Caco-2 (cell line): ENCODE measurements at regions not wholly inside any gene's neighbourhood (a gene's known extent, or its start where the extent isn't known, plus 50 kb on each side); places are given as distances from the start of the nearest gene placed in this dataset.

Experiments
- BruUV-seq: library from RNA; stranded (reverse); fragments of 400-500 nt; replicated peaks from 2 replicates; lab custom pipeline; 2021; lab: Mats Ljungman, UMichigan
- CTCF ChIA-PET: fragments of 300-600 bp; sonication (Branson Sonifier 250); formaldehyde crosslinking; loops from one replicate; lab custom pipeline; 2022; ENCODE audit warnings: antibody characterized with exemption; lab: Charles Lee
- POLR2A ChIA-PET: fragments of 300-600 bp; sonication (Branson Sonifier 250); formaldehyde crosslinking; loops from one replicate; lab custom pipeline; 2022; ENCODE audit warnings: antibody characterized with exemption; lab: Charles Lee
- DNase-seq, 2 experiments: peaks; one replicate each; pipeline versions ENCODE4 v3.0.0 to v3.0.0-alpha.2; 2020 to 2022
- H3K27me3 ChIP-seq: replicated peaks from 2 replicates; pipeline ENCODE4 v1.6.0; 2011; ENCODE audit warnings: low read length; ENCODE audit not compliant: control insufficient read depth, insufficient read depth
- H3K36me3 ChIP-seq: 2 replicates; pipeline ENCODE4 v1.5.1; 2011; ENCODE audit warnings: low read length; ENCODE audit not compliant: control insufficient read depth, insufficient read depth
- H3K4me1 ChIP-seq: fragments of 250-450 bp; sonication (Bioruptor Pico); 2 replicates; pipeline ENCODE4 v1.5.1; 2020; ENCODE audit warnings: mild to moderate bottlenecking
- H3K4me3 ChIP-seq: 2 replicates; pipeline ENCODE4 v1.5.1; 2011; ENCODE audit warnings: low read depth, mild to moderate bottlenecking, control low read depth, low read length
- H3K9me3 ChIP-seq: fragments of 250-450 bp; sonication (Bioruptor Pico); 2 replicates; pipeline ENCODE4 v1.5.1; 2020; ENCODE audit warnings: mild to moderate bottlenecking, moderate library complexity
- H3K27ac Mint-ChIP-seq: one replicate; pipeline ENCODE4 v1.8.0; 2022; ENCODE audit warnings: mixed read lengths; ENCODE audit not compliant: unreplicated experiment
- H3K27me3 Mint-ChIP-seq: one replicate; pipeline ENCODE4 v1.8.0; 2022; ENCODE audit warnings: mixed read lengths; ENCODE audit not compliant: insufficient read depth, unreplicated experiment
- H3K36me3 Mint-ChIP-seq: one replicate; pipeline ENCODE4 v1.8.0; 2022; ENCODE audit warnings: mild to moderate bottlenecking, mixed read lengths; ENCODE audit not compliant: insufficient read depth, unreplicated experiment
- H3K4me1 Mint-ChIP-seq: one replicate; pipeline ENCODE4 v1.8.0; 2022; ENCODE audit warnings: low read depth, mixed read lengths; ENCODE audit not compliant: unreplicated experiment
- H3K4me3 Mint-ChIP-seq: one replicate; pipeline ENCODE4 v1.8.0; 2022; ENCODE audit warnings: mild to moderate bottlenecking, moderate library complexity, mixed read lengths; ENCODE audit not compliant: unreplicated experiment
- H3K9me3 Mint-ChIP-seq: one replicate; pipeline ENCODE4 v1.8.0; 2022; ENCODE audit warnings: mixed read lengths; ENCODE audit not compliant: unreplicated experiment
- intact Hi-C: fragments of 100-400 bp; cut with micrococcal nuclease; formaldehyde crosslinking; loops from one replicate; pipeline ENCODE4 v1.10.0; 2022; ENCODE audit not compliant: unreplicated experiment
- TF ChIP-seq, protein P1 (sequence below), 2 experiments: fragments of 200-600 bp in 1 of 2; IDR thresholded peaks; 1 replicate in 1 of 2; 2 replicates in 1 of 2; pipeline versions ENCODE4 v1.5.1 to v1.8.0; 2011 to 2022; ENCODE audit warnings: antibody characterized with exemption in 1 of 2, control low read depth in 1 of 2, inconsistent platforms in 1 of 2, low read depth in 1 of 2, low read length in 1 of 2, mild to moderate bottlenecking in 1 of 2, moderate library complexity in 1 of 2; ENCODE audit not compliant: insufficient read depth in 1 of 2, severe bottlenecking in 1 of 2, unreplicated experiment in 1 of 2

DNA sequence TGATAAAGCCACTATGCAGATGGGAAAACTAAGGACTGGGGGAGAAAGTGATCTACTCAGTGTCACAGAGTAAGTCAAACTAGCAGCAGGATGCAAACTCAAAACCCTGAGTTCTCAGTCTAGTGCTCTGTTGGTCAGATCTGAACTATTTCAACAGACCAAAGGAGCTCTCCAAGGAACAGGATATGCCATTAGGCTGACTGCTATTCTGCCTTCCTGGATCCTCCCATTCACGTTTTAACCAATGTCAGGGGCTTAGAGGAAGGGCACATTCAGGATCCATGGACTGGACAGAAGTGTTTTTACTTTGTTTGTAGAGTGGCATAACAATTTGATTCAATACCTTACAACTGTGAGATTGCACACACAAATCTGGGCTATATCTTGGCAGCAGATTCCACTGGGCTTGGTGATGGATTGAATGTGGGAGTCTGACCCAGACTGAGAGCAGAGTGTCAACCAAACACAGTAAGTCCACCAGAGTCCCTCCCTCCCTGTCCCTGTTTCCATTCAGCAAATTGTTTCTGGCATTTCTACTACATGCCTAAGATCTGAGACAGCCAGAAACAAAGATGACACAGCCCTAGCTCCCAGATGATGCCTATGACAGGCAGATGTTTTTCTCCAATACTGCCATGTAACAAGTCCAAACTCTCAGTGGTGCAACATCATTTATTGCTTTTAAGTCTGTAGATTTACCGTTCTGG lies 337.8 kb upstream of the CDH5 start:
- H3K4me3 Mint-ChIP-seq: no peak overlapping the region
- TF ChIP-seq, protein P1, sequence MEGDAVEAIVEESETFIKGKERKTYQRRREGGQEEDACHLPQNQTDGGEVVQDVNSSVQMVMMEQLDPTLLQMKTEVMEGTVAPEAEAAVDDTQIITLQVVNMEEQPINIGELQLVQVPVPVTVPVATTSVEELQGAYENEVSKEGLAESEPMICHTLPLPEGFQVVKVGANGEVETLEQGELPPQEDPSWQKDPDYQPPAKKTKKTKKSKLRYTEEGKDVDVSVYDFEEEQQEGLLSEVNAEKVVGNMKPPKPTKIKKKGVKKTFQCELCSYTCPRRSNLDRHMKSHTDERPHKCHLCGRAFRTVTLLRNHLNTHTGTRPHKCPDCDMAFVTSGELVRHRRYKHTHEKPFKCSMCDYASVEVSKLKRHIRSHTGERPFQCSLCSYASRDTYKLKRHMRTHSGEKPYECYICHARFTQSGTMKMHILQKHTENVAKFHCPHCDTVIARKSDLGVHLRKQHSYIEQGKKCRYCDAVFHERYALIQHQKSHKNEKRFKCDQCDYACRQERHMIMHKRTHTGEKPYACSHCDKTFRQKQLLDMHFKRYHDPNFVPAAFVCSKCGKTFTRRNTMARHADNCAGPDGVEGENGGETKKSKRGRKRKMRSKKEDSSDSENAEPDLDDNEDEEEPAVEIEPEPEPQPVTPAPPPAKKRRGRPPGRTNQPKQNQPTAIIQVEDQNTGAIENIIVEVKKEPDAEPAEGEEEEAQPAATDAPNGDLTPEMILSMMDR (IDR thresholded peaks at IDR 0.05; ENCODE audit: insufficient read depth in 1 of 2, low read depth in 1 of 2, low read length in 1 of 2, severe bottlenecking in 1 of 2, unreplicated experiment in 1 of 2): no peak
- ChIA-PET CTCF (no interaction called here), POLR2A (no interaction called here)
- Histone ChIP-seq H3K36me3 (no peaks in the 10 kb centered on the region), H3K27me3 (no peaks in the 10 kb centered on the region), H3K4me1 (no peaks in the 10 kb centered on the region), H3K9me3 (peaks cover 5% of the 10 kb centered on the region), H3K4me3 (no peak overlapping the region)
- no TSS peak for BruUV-seq
- H3K9me3 Mint-ChIP-seq: peaks cover 25% of the 10 kb centered on the region
- no peaks in the 10 kb centered on the region for H3K36me3 Mint-ChIP-seq
- no peaks in the 10 kb centered on the region for H3K4me1 Mint-ChIP-seq
- H3K27me3 Mint-ChIP-seq: peaks cover 10% of the 10 kb centered on the region
- intact Hi-C loops: no loop called here
- DNase-seq: no peak
- no peak overlapping the region for H3K27ac Mint-ChIP-seq

DNA sequence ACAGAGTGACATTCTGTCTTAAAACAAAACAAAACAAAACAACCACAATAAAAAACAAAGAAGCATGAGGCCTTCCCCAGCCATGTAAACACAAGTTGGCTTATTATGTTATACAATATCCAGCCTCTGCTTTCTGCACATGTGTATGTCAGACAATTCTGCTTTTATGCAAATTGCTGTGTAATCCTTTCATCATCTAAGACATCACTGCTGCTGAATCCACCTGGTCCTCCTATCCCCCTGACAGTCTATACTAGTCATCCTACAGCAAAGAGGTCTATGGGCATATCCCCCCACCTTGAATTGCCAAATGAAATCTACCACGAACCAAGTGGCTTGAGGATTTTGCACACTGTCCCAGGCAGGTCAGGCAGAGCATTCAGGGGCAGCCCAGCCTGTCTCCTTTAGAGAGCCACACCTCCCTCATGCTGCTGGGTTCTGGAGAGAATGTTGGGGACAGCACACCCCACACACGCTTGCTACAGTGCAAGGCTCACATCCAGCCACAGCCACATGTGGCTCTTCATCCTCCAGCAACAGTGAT lies 339.6 kb upstream of the CDH5 start:
- intact Hi-C loops: no loop called here
- CTCF ChIA-PET: interaction anchor here (1.0 kb wide), 1 partner anchor 244 kb away, joined by 3 read pairs; no protein-coding TSS in a partner anchor

DNA sequence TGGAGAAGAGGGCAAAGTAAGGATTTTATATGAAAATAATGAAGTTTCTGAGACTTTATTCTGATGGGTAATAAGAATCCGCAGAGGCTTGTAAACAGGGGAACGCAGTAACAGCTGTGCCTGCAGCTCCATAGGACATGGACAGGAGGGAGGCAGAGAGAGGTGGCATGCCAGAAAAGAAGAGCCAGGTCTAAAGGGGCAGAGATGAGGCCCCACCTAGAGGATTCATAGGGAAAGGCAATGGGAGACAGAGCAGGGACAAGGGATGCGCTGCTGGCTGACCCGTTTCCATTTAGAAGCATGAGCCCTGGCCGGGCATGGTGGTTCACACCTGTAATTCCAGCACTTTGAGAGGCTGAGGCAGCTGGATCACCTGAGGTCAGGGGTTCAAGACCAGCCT lies 340.3 kb upstream of the CDH5 start:
- no peaks in the 10 kb centered on the region for H3K4me1 Mint-ChIP-seq
- no peak overlapping the region for H3K4me3 Mint-ChIP-seq

More for the DNA sequence above, 339.6 kb upstream of the CDH5 start:
- Mint-ChIP-seq H3K9me3 (peaks cover 27% of the 10 kb centered on the region), H3K36me3 (no peaks in the 10 kb centered on the region), H3K27ac (no peak overlapping the region), H3K27me3 (peaks cover 2% of the 10 kb centered on the region), H3K4me3 (no peak overlapping the region), H3K4me1 (no peaks in the 10 kb centered on the region)
- TF ChIP-seq, protein P1 (IDR thresholded peaks at IDR 0.05; ENCODE audit: insufficient read depth in 1 of 2, low read depth in 1 of 2, low read length in 1 of 2, severe bottlenecking in 1 of 2, unreplicated experiment in 1 of 2): no peak
- H3K9me3 ChIP-seq: peaks cover 5% of the 10 kb centered on the region
- H3K27me3 ChIP-seq: no peaks in the 10 kb centered on the region
- H3K36me3 ChIP-seq: no peaks in the 10 kb centered on the region
- no peak for DNase-seq
- no peaks in the 10 kb centered on the region for H3K4me1 ChIP-seq
- POLR2A ChIA-PET: no interaction called here
- BruUV-seq: no TSS peak
- no peak overlapping the region for H3K4me3 ChIP-seq

More for the DNA sequence above, 340.3 kb upstream of the CDH5 start:
- Mint-ChIP-seq H3K9me3 (peaks cover 27% of the 10 kb centered on the region), H3K27ac (no peak overlapping the region), H3K36me3 (no peaks in the 10 kb centered on the region), H3K27me3 (peaks cover 2% of the 10 kb centered on the region)
- ChIA-PET POLR2A (no interaction called here), CTCF (interaction anchor here (1.0 kb wide), 1 partner anchor 244 kb away, joined by 3 read pairs; no protein-coding TSS in a partner anchor)
- TF ChIP-seq, protein P1 (IDR thresholded peaks at IDR 0.05; ENCODE audit: insufficient read depth in 1 of 2, low read depth in 1 of 2, low read length in 1 of 2, severe bottlenecking in 1 of 2, unreplicated experiment in 1 of 2): peak in 1 of 2 experiments; percentile 27
- DNase-seq: no peak
- no peaks in the 10 kb centered on the region for H3K4me1 ChIP-seq
- no TSS peak for BruUV-seq
- no peak overlapping the region for H3K4me3 ChIP-seq
- intact Hi-C loops: no loop called here
- no peaks in the 10 kb centered on the region for H3K36me3 ChIP-seq
- peaks cover 5% of the 10 kb centered on the region for H3K9me3 ChIP-seq
- H3K27me3 ChIP-seq: no peaks in the 10 kb centered on the region
